ENCODE measurements at regions not wholly inside any gene's neighbourhood (a gene's known extent, or its start where the extent isn't known, plus 50 kb on each side); places are given as distances from the start of the nearest gene placed in this dataset. TPM values are rescaled to one million over a fixed set of nuclear protein-coding genes. Genes with fewer than 3 reads are reported as not detected.

- H3K4me1 ChIP-seq (ENCODE audit: control insufficient read depth in 1 of 2, insufficient read depth in 2 of 2, low read length in 2 of 2): peaks cover 15 to 17% of the 10 kb centered on the region in 2 donors
- H2AFZ ChIP-seq (ENCODE audit: insufficient read depth, low read depth, low read length, poor library complexity, severe bottlenecking): no peak overlapping the region
- intact Hi-C loops (cut with micrococcal nuclease): no loop called here
- no peak overlapping the region for H3K4me3 ChIP-seq (replicated peaks in 1 of 3; ENCODE audit: low read depth in 2 of 3, low read length in 3 of 3)
- H4K20me1 ChIP-seq (ENCODE audit: insufficient read depth, low read length): no peaks in the 10 kb centered on the region
- H3K27me3 Mint-ChIP-seq (ENCODE audit: low read depth in 3 of 3): peaks cover 0 to 2% (median 0%) of the 10 kb centered on the region in 3 donors
- DNase-seq: no peak
- H3K9me3 ChIP-seq (replicated peaks in 1 of 2; ENCODE audit: control insufficient read depth in 1 of 2, insufficient read depth in 1 of 2, low read length in 2 of 2): no peaks in the 10 kb centered on the region
- H3K27ac ChIP-seq (ENCODE audit: low read depth in 1 of 2, low read length in 2 of 2): no peak overlapping the region
- peaks cover 2 to 8% (median 3%) of the 10 kb centered on the region in 7 donors for H3K9me3 Mint-ChIP-seq
- no peaks in the 10 kb centered on the region for H3K36me3 ChIP-seq (replicated peaks in 1 of 2; ENCODE audit: control insufficient read depth in 1 of 2, insufficient read depth in 2 of 2, low read length in 2 of 2)
- WGBS (ENCODE audit: insufficient coverage): 100% methylated on average over 1 of the region's 3 CpGs
- H3K27me3 ChIP-seq (ENCODE audit: control insufficient read depth in 2 of 2, insufficient read depth in 2 of 2, low read length in 2 of 2): no peaks in the 10 kb centered on the region
- H3K4me2 ChIP-seq (replicated peaks; ENCODE audit: extremely low read depth, low read length, poor library complexity, severe bottlenecking): no peak overlapping the region
- no peak overlapping the region for H3K9ac ChIP-seq (ENCODE audit: insufficient read depth, low read length, poor library complexity, severe bottlenecking)
- no peak for TF ChIP-seq CTCF (IDR thresholded peaks at IDR 0.05)
- H3K36me3 Mint-ChIP-seq: no peaks in the 10 kb centered on the region
- H3K27ac Mint-ChIP-seq: no peak overlapping the region
- no peak overlapping the region for H3K4me3 Mint-ChIP-seq
- H3K4me1 Mint-ChIP-seq: peaks cover 12% of the 10 kb centered on the region
- no peaks in the 10 kb centered on the region for H3K79me2 ChIP-seq (ENCODE audit: insufficient read depth, low read length)
Measured at GRCh38 chr2:78973630-78974029, 51.9 kb upstream of the REG3G start.

Small RNA genes in the stretch of these regions (small RNA-seq; reads per million reads assigned to genes)
- gene RNU6-812P (ENCODE audit: insufficient read length, low read depth) (not detected), gene RNU6-827P (ENCODE audit: insufficient read length, low read depth) (not detected)

Data from CD14-positive monocyte (primary cell).